Subcutaneous abdominal adipose tissue (tissue), 5 donors: ENCODE measurements at regions not wholly inside any gene's neighbourhood (a gene's known extent, or its start where the extent isn't known, plus 50 kb on each side); places are given as distances from the start of the nearest gene placed in this dataset.
"Not testable (repeated sequence)": the region's sequence is repeated elsewhere in the genome, so short reads cannot be mapped to it uniquely, and the experiment has no call there.

Experiments
- H3K27ac ChIP-seq: one replicate; pipeline ENCODE4 v1.7.0; 2013; ENCODE audit warnings: low read depth, mild to moderate bottlenecking, inconsistent platforms, low read length, moderate library complexity
- H3K27me3 ChIP-seq, 5 donors: one replicate each; pipeline ENCODE4 v1.7.0; 2013; ENCODE audit warnings: low read length in 5 of 5, inconsistent platforms in 1 of 5; ENCODE audit not compliant: control insufficient read depth in 5 of 5, insufficient read depth in 4 of 5
- H3K36me3 ChIP-seq, 5 donors: one replicate each; pipeline ENCODE4 v1.7.0; 2013; ENCODE audit warnings: low read length in 5 of 5; ENCODE audit not compliant: control insufficient read depth in 5 of 5, insufficient read depth in 5 of 5
- H3K4me1 ChIP-seq, 5 donors: one replicate each; pipeline ENCODE4 v1.7.0; 2013; ENCODE audit warnings: low read length in 5 of 5, mild to moderate bottlenecking in 3 of 5, moderate library complexity in 1 of 5; ENCODE audit not compliant: control insufficient read depth in 5 of 5, insufficient read depth in 5 of 5
- H3K4me3 ChIP-seq, 5 donors: one replicate each; pipeline ENCODE4 v1.7.0; 2013; ENCODE audit warnings: low read length in 5 of 5, low read depth in 1 of 5
- H3K9ac ChIP-seq, 5 donors: one replicate each; pipeline ENCODE4 v1.7.0; 2013; ENCODE audit warnings: low read length in 5 of 5, mild to moderate bottlenecking in 4 of 5, moderate library complexity in 3 of 5
- H3K9me3 ChIP-seq, 5 donors: one replicate each; pipeline ENCODE4 v1.7.0; 2013; ENCODE audit warnings: low read length in 5 of 5; ENCODE audit not compliant: control insufficient read depth in 5 of 5
- donor health status: healthy.
- donor health status: healthy.
- donor health status: healthy.
- donor health status: healthy.
- donor health status: healthy.

- Histone ChIP-seq H3K4me1 (no peaks in the 10 kb centered on the region), H3K9me3 (no peaks in the 10 kb centered on the region), H3K9ac (no peak overlapping the region), H3K27me3 (no peaks in the 10 kb centered on the region), H3K4me3 (no peak overlapping the region), H3K36me3 (no peaks in the 10 kb centered on the region), H3K27ac (no peak overlapping the region)
Measured at GRCh38 chr6:74410630-74411029, 714.6 kb downstream of the CD109 start.

GRCh38 chr6:74409447-74409846 lies 713.4 kb downstream of the CD109 start:
- Histone ChIP-seq H3K9me3 (no peaks in the 10 kb centered on the region), H3K36me3 (no peaks in the 10 kb centered on the region), H3K4me1 (no peaks in the 10 kb centered on the region), H3K27me3 (no peaks in the 10 kb centered on the region), H3K9ac (no peak overlapping the region), H3K4me3 (no peak overlapping the region), H3K27ac (no peak overlapping the region)

- H3K9me3 ChIP-seq, result no peaks in the 10 kb centered on the region
- no peak overlapping the region for H3K9ac ChIP-seq
- H3K36me3 ChIP-seq, result no peaks in the 10 kb centered on the region
- H3K27ac ChIP-seq, result no peak overlapping the region
- no peaks in the 10 kb centered on the region for H3K4me1 ChIP-seq
- no peak overlapping the region for H3K4me3 ChIP-seq
- no peaks in the 10 kb centered on the region for H3K27me3 ChIP-seq
Measured at GRCh38 chr6:74408844-74409243, 712.8 kb downstream of the CD109 start.

- Histone ChIP-seq H3K9me3 (no peaks in the 10 kb centered on the region), H3K4me3 (no peak overlapping the region), H3K4me1 (no peaks in the 10 kb centered on the region), H3K36me3 (no peaks in the 10 kb centered on the region), H3K27ac (no peak overlapping the region), H3K27me3 (no peaks in the 10 kb centered on the region), H3K9ac (no peak overlapping the region)
Measured at GRCh38 chr6:74404366-74404765, 708.4 kb downstream of the CD109 start.

- H3K4me1 ChIP-seq, result no peaks in the 10 kb centered on the region
- H3K9ac ChIP-seq, result no peak overlapping the region
- H3K36me3 ChIP-seq, result no peaks in the 10 kb centered on the region
- no peaks in the 10 kb centered on the region for H3K9me3 ChIP-seq
- H3K4me3 ChIP-seq, result no peak overlapping the region
- no peak overlapping the region for H3K27ac ChIP-seq
- H3K27me3 ChIP-seq, result no peaks in the 10 kb centered on the region
Measured at GRCh38 chr6:74402781-74403180, 706.8 kb downstream of the CD109 start.

GRCh38 chr6:74378437-74378836 lies 682.4 kb downstream of the CD109 start:
- not testable (repeated sequence) for H3K4me1 ChIP-seq, H3K4me3 ChIP-seq, H3K9me3 ChIP-seq, H3K9ac ChIP-seq, H3K27me3 ChIP-seq, H3K36me3 ChIP-seq, H3K27ac ChIP-seq

GRCh38 chr6:74369556-74369993 lies 673.6 kb downstream of the CD109 start:
- Histone ChIP-seq H3K4me1 (no peaks in the 10 kb centered on the region), H3K9me3 (no peaks in the 10 kb centered on the region), H3K4me3 (no peak overlapping the region), H3K36me3 (no peaks in the 10 kb centered on the region), H3K27ac (no peak overlapping the region), H3K9ac (no peak overlapping the region), H3K27me3 (no peaks in the 10 kb centered on the region)

- H3K36me3 ChIP-seq, result no peaks in the 10 kb centered on the region
- H3K4me3 ChIP-seq, result no peak overlapping the region
- H3K9ac ChIP-seq, result no peak overlapping the region
- no peak overlapping the region for H3K27ac ChIP-seq
- no peaks in the 10 kb centered on the region for H3K4me1 ChIP-seq
- H3K9me3 ChIP-seq, result no peaks in the 10 kb centered on the region
- H3K27me3 ChIP-seq, result no peaks in the 10 kb centered on the region
Measured at GRCh38 chr6:74368746-74369145, 672.7 kb downstream of the CD109 start.

- H3K36me3 ChIP-seq, result no peaks in the 10 kb centered on the region
- H3K9me3 ChIP-seq, result no peaks in the 10 kb centered on the region
- no peak overlapping the region for H3K9ac ChIP-seq
- H3K27ac ChIP-seq, result no peak overlapping the region
- no peaks in the 10 kb centered on the region for H3K27me3 ChIP-seq
- H3K4me3 ChIP-seq, result no peak overlapping the region
- no peaks in the 10 kb centered on the region for H3K4me1 ChIP-seq
Measured at GRCh38 chr6:74366634-74367033, 670.6 kb downstream of the CD109 start.

- H3K9me3 ChIP-seq, result no peaks in the 10 kb centered on the region
- no peaks in the 10 kb centered on the region for H3K4me1 ChIP-seq
- H3K36me3 ChIP-seq, result no peaks in the 10 kb centered on the region
- no peaks in the 10 kb centered on the region for H3K27me3 ChIP-seq
- H3K9ac ChIP-seq, result no peak overlapping the region
- H3K4me3 ChIP-seq, result no peak overlapping the region
- no peak overlapping the region for H3K27ac ChIP-seq
Measured at GRCh38 chr6:74362391-74362790, 666.4 kb downstream of the CD109 start.

- H3K27me3 ChIP-seq, result no peaks in the 10 kb centered on the region
- H3K36me3 ChIP-seq, result no peaks in the 10 kb centered on the region
- no peak overlapping the region for H3K4me3 ChIP-seq
- no peak overlapping the region for H3K9ac ChIP-seq
- H3K4me1 ChIP-seq, result no peaks in the 10 kb centered on the region
- H3K9me3 ChIP-seq, result no peaks in the 10 kb centered on the region
- H3K27ac ChIP-seq, result peak overlapping the region; percentile 13
Measured at GRCh38 chr6:74357321-74357720, 661.3 kb downstream of the CD109 start.
